ENCODE measurements at regions not wholly inside any gene's neighbourhood (a gene's known extent, or its start where the extent isn't known, plus 50 kb on each side); places are given as distances from the start of the nearest gene placed in this dataset.

- TF ChIP-seq CTCF (IDR thresholded peaks at IDR 0.05), result no peak
- Mint-ChIP-seq H3K9me3 (ENCODE audit: unreplicated experiment) (no peaks in the 10 kb centered on the region), H3K27me3 (ENCODE audit: unreplicated experiment) (no peaks in the 10 kb centered on the region), H3K36me3 (ENCODE audit: unreplicated experiment) (no peaks in the 10 kb centered on the region), H3K27ac (ENCODE audit: unreplicated experiment) (no peak overlapping the region), H3K4me1 (ENCODE audit: unreplicated experiment) (no peaks in the 10 kb centered on the region), H3K4me3 (ENCODE audit: unreplicated experiment) (no peak overlapping the region)
- no peak for DNase-seq (ENCODE audit: extremely low spot score, unreplicated experiment)
Measured at GRCh38 chr14:87264796-87265195, 728.2 kb downstream of the GALC start.

GRCh38 chr14:87264272-87264785 lies 728.7 kb downstream of the GALC start:
- Mint-ChIP-seq H3K27me3 (ENCODE audit: unreplicated experiment) (no peaks in the 10 kb centered on the region), H3K4me1 (ENCODE audit: unreplicated experiment) (no peaks in the 10 kb centered on the region), H3K36me3 (ENCODE audit: unreplicated experiment) (no peaks in the 10 kb centered on the region), H3K9me3 (ENCODE audit: unreplicated experiment) (no peaks in the 10 kb centered on the region), H3K27ac (ENCODE audit: unreplicated experiment) (no peak overlapping the region), H3K4me3 (ENCODE audit: unreplicated experiment) (no peak overlapping the region)
- TF ChIP-seq CTCF (IDR thresholded peaks at IDR 0.05), result no peak
- DNase-seq (ENCODE audit: extremely low spot score, unreplicated experiment), result no peak

GRCh38 chr14:87261621-87262020 lies 731.4 kb downstream of the GALC start:
- no peak for DNase-seq (ENCODE audit: extremely low spot score, unreplicated experiment)
- Mint-ChIP-seq H3K9me3 (ENCODE audit: unreplicated experiment) (no peaks in the 10 kb centered on the region), H3K4me3 (ENCODE audit: unreplicated experiment) (no peak overlapping the region), H3K27ac (ENCODE audit: unreplicated experiment) (no peak overlapping the region), H3K27me3 (ENCODE audit: unreplicated experiment) (no peaks in the 10 kb centered on the region), H3K4me1 (ENCODE audit: unreplicated experiment) (no peaks in the 10 kb centered on the region), H3K36me3 (ENCODE audit: unreplicated experiment) (no peaks in the 10 kb centered on the region)
- no peak for TF ChIP-seq CTCF (IDR thresholded peaks at IDR 0.05)

- no peaks in the 10 kb centered on the region for H3K9me3 Mint-ChIP-seq (ENCODE audit: unreplicated experiment)
- no peaks in the 10 kb centered on the region for H3K27me3 Mint-ChIP-seq (ENCODE audit: unreplicated experiment)
- no peak overlapping the region for H3K27ac Mint-ChIP-seq (ENCODE audit: unreplicated experiment)
- no peaks in the 10 kb centered on the region for H3K36me3 Mint-ChIP-seq (ENCODE audit: unreplicated experiment)
- H3K4me3 Mint-ChIP-seq (ENCODE audit: unreplicated experiment), result no peak overlapping the region
- no peak for TF ChIP-seq CTCF (IDR thresholded peaks at IDR 0.05)
- no peak for DNase-seq (ENCODE audit: extremely low spot score, unreplicated experiment)
- no peaks in the 10 kb centered on the region for H3K4me1 Mint-ChIP-seq (ENCODE audit: unreplicated experiment)
Measured at GRCh38 chr14:87260460-87260859, 732.5 kb downstream of the GALC start.

- Mint-ChIP-seq H3K9me3 (ENCODE audit: unreplicated experiment) (no peaks in the 10 kb centered on the region), H3K4me3 (ENCODE audit: unreplicated experiment) (no peak overlapping the region), H3K27me3 (ENCODE audit: unreplicated experiment) (no peaks in the 10 kb centered on the region), H3K4me1 (ENCODE audit: unreplicated experiment) (no peaks in the 10 kb centered on the region), H3K27ac (ENCODE audit: unreplicated experiment) (no peak overlapping the region), H3K36me3 (ENCODE audit: unreplicated experiment) (no peaks in the 10 kb centered on the region)
- no peak for DNase-seq (ENCODE audit: extremely low spot score, unreplicated experiment)
- TF ChIP-seq CTCF (IDR thresholded peaks at IDR 0.05), result no peak
Measured at GRCh38 chr14:87257421-87257820, 735.6 kb downstream of the GALC start.

Data from osteocyte (in vitro differentiated cells).